Mucosa of descending colon (tissue), 3 donors: ENCODE measurements at regions not wholly inside any gene's neighbourhood (a gene's known extent, or its start where the extent isn't known, plus 50 kb on each side); places are given as distances from the start of the nearest gene placed in this dataset.

Experiments
- ATAC-seq: fragments of 200-7000 bp; cut with Tn5 transposase; one replicate; pipeline ENCODE4 v1.9.1; 2020; ENCODE audit warnings: mild to moderate bottlenecking, moderate library complexity
- DNase-seq, 3 donors: peaks; one replicate each; pipeline ENCODE4 v3.0.0-alpha.2; 2020
- H3K36me3 ChIP-seq: fragments of 200-600 bp; one replicate; pipeline ENCODE4 v1.8.0; 2021; ENCODE audit warnings: low read depth, mild to moderate bottlenecking
- H3K4me1 ChIP-seq: fragments of 200-600 bp; one replicate; pipeline ENCODE4 v1.8.0; 2021; ENCODE audit warnings: low read depth, mild to moderate bottlenecking
- H3K4me3 ChIP-seq: fragments of 200-600 bp; one replicate; pipeline ENCODE4 v1.8.0; 2021; ENCODE audit warnings: mild to moderate bottlenecking
- H3K9me3 ChIP-seq: fragments of 200-600 bp; one replicate; pipeline ENCODE4 v1.8.0; 2021; ENCODE audit warnings: mild to moderate bottlenecking
- intact Hi-C, 2 donors: fragments of 100-400 bp; cut with DNase I in 1 of 2; cut with micrococcal nuclease in 1 of 2; formaldehyde crosslinking; loops; one replicate each; pipeline versions ENCODE4 v1.11.0 to v1.11.1; 2022; cut with DNase I, micrococcal nuclease
- TF ChIP-seq, protein P1 (sequence below): fragments of 200-600 bp; IDR thresholded peaks from one replicate; pipeline ENCODE4 v1.8.0; 2022; ENCODE audit warnings: antibody characterized with exemption, mild to moderate bottlenecking
- donor health status: DM: no; HTN: no; CAD: no; lungs with moderate emphysema.
- donor health status: DM: no; HTN: no; CAD: no.
- donor health status: DM: no; HTN: yes; CAD: no.

DNA sequence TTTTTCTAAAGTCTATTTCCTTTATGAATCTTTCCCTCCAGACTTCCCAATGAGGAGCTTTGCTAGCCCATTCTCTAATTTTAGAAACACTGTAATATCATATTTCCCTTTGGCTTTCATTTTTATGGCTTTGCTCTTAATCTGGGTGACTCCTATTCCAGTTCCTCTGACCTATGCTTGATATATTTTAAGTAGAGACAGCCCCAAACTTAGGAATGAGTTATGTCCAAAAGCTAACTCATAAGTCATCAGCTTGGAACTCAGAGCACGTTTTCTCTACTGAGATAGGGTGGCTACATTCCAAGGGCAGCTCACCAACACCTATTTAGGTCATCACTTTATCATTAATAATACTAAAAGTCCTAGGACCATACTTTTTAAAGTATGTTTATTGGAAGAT, 77.8 kb downstream of the OR13H1 start:
- intact Hi-C loops: no loop called here
- no peak for ATAC-seq
- TF ChIP-seq, protein P1, sequence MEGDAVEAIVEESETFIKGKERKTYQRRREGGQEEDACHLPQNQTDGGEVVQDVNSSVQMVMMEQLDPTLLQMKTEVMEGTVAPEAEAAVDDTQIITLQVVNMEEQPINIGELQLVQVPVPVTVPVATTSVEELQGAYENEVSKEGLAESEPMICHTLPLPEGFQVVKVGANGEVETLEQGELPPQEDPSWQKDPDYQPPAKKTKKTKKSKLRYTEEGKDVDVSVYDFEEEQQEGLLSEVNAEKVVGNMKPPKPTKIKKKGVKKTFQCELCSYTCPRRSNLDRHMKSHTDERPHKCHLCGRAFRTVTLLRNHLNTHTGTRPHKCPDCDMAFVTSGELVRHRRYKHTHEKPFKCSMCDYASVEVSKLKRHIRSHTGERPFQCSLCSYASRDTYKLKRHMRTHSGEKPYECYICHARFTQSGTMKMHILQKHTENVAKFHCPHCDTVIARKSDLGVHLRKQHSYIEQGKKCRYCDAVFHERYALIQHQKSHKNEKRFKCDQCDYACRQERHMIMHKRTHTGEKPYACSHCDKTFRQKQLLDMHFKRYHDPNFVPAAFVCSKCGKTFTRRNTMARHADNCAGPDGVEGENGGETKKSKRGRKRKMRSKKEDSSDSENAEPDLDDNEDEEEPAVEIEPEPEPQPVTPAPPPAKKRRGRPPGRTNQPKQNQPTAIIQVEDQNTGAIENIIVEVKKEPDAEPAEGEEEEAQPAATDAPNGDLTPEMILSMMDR: no peak

DNA sequence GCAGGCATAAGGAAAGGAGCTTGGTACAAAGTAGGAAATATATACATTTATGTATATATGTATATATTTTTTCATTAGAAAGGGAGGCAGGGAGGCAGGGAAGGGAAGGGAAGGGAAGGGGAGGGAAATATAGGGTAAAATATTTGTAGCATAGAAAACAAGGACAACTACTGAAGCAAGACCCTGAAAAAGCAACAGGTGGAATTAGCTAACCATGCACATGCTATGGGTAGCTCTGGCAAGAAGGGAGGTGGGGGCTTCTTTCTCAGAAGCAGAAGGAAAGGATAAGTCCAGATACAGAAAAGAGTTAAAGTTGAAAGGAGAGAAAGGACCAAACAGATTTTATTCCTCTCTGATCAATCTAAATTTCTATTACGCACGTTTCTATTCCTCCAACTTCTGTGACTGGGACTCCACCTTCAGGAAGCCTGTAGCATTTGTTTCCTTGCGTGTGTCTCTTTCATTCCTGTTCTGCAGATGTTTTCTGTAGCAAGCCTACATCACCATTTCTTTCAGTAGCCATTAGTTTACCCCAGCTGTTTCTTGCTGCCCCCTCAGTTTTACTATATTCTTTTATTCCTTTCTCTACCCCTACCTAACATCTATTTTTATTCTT, 82.9 kb downstream of the OR13H1 start:
- Histone ChIP-seq H3K4me3 (no peak overlapping the region), H3K4me1 (no peaks in the 10 kb centered on the region), H3K9me3 (no peaks in the 10 kb centered on the region), H3K36me3 (no peaks in the 10 kb centered on the region)
- TF ChIP-seq, protein P1: no peak
- DNase-seq (no peak), ATAC-seq (no peak)
- intact Hi-C loops: no loop called here

More for the DNA sequence above, 77.8 kb downstream of the OR13H1 start:
- DNase-seq: no peak
- no peaks in the 10 kb centered on the region for H3K4me1 ChIP-seq
- H3K4me3 ChIP-seq: no peak overlapping the region
- no peaks in the 10 kb centered on the region for H3K9me3 ChIP-seq
- no peaks in the 10 kb centered on the region for H3K36me3 ChIP-seq

DNA sequence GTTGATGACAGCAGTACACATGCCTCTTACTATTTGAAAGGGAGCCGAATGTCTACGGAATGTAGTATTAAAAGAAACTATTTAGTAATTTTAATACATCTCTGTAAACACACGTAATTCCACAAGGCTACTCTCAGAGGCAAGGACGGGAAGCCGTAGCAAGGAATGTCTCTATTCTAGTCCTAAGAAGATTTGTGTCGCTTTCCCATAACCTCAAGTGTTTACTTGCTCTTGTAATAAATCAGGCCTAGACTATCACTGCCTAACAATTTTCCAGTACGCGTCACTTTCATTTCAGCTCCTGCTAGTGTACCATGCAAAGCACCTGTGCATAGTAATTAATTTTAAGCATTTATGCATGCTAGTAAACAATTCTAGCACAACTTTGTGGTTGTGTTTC, 86.7 kb downstream of the OR13H1 start:
- TF ChIP-seq, protein P1: no peak
- Histone ChIP-seq H3K4me1 (no peaks in the 10 kb centered on the region), H3K4me3 (no peak overlapping the region), H3K9me3 (no peaks in the 10 kb centered on the region), H3K36me3 (no peaks in the 10 kb centered on the region)
- intact Hi-C loops: loop anchor here (5.0 to 10.0 kb wide), 2 partner anchors 648 to 656 kb away; no protein-coding TSS in a partner anchor
- no peak for DNase-seq
- ATAC-seq: no peak

DNA sequence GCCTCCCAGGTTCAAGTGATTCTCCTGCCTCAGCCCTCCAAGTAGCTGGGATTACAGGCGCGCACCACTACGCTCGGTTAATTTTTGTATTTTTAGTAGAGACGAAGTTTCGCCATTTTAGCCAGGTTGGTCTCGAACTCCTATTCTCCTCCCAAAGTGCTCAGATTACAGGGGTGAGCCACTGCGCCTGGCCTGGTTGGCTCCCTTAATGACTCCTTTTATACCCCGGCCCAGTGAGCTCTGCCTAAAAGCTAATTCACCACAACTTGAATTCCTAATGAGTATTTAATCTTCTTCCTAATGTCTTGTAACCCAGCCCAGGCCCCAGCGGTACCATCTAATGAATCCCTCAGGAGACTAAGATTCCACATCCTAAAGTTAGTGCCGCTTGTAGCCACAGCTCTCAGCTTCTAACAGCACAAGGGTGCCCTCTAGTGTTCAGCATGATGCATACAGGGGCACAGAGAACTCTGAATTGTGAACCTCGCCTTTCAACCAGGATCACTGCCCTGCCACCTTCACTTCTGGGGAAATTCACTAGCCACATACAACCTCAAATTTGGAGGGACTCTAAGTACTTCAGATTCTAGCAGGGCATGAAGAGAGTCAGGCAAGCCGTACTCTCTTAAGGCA, 89.5 kb downstream of the OR13H1 start:
- peak; percentile 78 for ATAC-seq
- Histone ChIP-seq H3K4me3 (no peak overlapping the region), H3K36me3 (no peaks in the 10 kb centered on the region), H3K9me3 (no peaks in the 10 kb centered on the region), H3K4me1 (no peaks in the 10 kb centered on the region)
- TF ChIP-seq, protein P1: peak; percentile 21
- intact Hi-C loops: loop anchor here (5.0 to 10.0 kb wide), 2 partner anchors 651 to 659 kb away; no protein-coding TSS in a partner anchor
- DNase-seq: peak in 1 of 3 donors; percentile 45

DNA sequence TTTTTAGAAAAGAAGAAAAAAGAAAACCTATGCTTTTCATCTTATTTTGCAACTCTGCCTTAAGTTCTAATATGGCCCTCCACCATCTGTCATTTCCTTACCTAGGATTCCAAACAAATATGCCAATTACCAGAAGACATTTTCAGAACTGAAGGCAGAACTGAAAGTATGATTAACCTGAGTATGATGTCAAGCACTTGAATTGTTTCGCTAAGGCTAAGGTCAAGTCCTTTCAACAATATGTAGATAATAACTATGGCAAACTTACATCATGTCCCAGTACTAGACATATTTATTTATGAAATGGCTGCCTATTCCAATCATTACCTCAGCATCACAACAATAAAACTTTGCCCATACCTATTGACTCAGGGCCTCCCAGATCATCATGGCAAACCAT, 91.0 kb downstream of the OR13H1 start:
- ATAC-seq: no peak
- no peak for DNase-seq
- Histone ChIP-seq H3K9me3 (no peaks in the 10 kb centered on the region), H3K4me1 (no peaks in the 10 kb centered on the region), H3K4me3 (no peak overlapping the region), H3K36me3 (no peaks in the 10 kb centered on the region)
- intact Hi-C loops: loop anchor here (5.0 to 10.0 kb wide), 2 partner anchors 653 to 660 kb away; no protein-coding TSS in a partner anchor
- TF ChIP-seq, protein P1: no peak
